ENCODE measurements at regions not wholly inside any gene's neighbourhood (a gene's known extent, or its start where the extent isn't known, plus 50 kb on each side); places are given as distances from the start of the nearest gene placed in this dataset.

- TF ChIP-seq CTCF (IDR thresholded peaks at IDR 0.05; ENCODE audit: low read length) (no peak), EZH2 (optimal IDR thresholded peaks at IDR 0.05; ENCODE audit: low read depth, low read length) (no peak), EZH2phosphoT487 (IDR thresholded peaks at IDR 0.05; ENCODE audit: low read length) (no peak)
Observed at GRCh38 chr12:76247992-76248391, 100.2 kb downstream of the BBS10 start.
